ENCODE measurements at regions not wholly inside any gene's neighbourhood (a gene's known extent, or its start where the extent isn't known, plus 50 kb on each side); places are given as distances from the start of the nearest gene placed in this dataset.

DNA sequence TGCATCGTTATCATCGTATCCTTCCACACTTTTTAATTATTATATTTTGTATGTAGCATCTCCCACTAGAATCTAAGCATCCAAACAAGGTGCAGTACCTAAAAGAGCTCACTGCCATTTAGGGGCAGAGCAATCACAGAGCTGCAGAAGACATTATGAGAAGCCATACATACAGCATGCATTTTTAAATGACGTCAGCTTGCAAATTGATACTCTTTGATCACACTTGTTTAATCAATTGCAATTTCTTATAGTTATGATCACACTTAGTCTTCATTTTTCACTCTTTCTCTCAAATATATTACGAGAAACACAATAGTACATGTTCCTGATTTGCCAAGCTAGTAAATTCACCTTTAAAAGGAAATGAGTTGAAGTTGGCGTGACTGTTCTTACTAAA is 753.3 kb upstream of the LRRN3 start:
- no peak for TF ChIP-seq GATA2 (IDR thresholded peaks at IDR 0.05; ENCODE audit: low read depth, low read length)
- TF ChIP-seq GATA3 (IDR thresholded peaks at IDR 0.05; ENCODE audit: low read depth, low read length) = no peak

All from SH-SY5Y (cell line).